ENCODE measurements at regions not wholly inside any gene's neighbourhood (a gene's known extent, or its start where the extent isn't known, plus 50 kb on each side); places are given as distances from the start of the nearest gene placed in this dataset.

DNA sequence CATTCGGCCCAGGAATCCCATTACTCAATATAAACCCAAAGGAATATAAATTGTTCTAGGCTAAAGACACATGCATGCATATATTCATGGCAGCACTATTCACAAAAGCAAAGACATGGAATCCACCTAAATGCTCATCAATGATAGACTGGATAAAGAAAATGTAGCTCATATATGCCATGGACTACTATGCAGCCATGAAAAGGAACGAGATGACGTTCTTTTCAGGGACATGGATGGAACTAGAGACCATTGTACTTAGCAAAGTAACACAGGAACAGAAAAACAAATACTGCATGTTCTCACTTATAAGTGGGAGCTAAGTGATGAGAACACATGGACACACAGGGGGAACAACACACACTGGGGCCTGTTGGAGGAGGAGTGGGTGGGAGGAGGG, 769.5 kb downstream of the TBC1D32 start:
- no peaks in the 10 kb centered on the region for H3K9me3 ChIP-seq (ENCODE audit: low read length)
- H3F3A ChIP-seq (ENCODE audit: insufficient read depth, low read length, poor library complexity, severe bottlenecking), result no peaks in the 10 kb centered on the region
- no peaks in the 10 kb centered on the region for H4K20me1 ChIP-seq (ENCODE audit: insufficient read depth)
- H3K9me2 ChIP-seq (ENCODE audit: insufficient read depth, low read length), result no peaks in the 10 kb centered on the region
- no peak overlapping the region for H3K4me2 ChIP-seq (ENCODE audit: low read length)
- H3K9ac ChIP-seq (ENCODE audit: low read length), result no peak overlapping the region
- no peaks in the 10 kb centered on the region for H3K27me3 ChIP-seq (ENCODE audit: insufficient read depth, low read depth, low read length)
- no peak overlapping the region for H3K27ac ChIP-seq (ENCODE audit: low read length)
- TF ChIP-seq POLR2AphosphoS5 (IDR thresholded peaks at IDR 0.05), result no peak
- no peak for TF ChIP-seq EZH2 (IDR thresholded peaks at IDR 0.05; ENCODE audit: borderline replicate concordance, insufficient read depth, low read length, poor library complexity, severe bottlenecking)
- TF ChIP-seq EP300 (conservative IDR thresholded peaks at IDR 0.05; ENCODE audit: poor library complexity, severe bottlenecking), result no peak
- no peak for TF ChIP-seq RAD21 (conservative IDR thresholded peaks at IDR 0.05)
- TF ChIP-seq TAF1 (IDR thresholded peaks at IDR 0.05; ENCODE audit: low read depth), result no peak
- TF ChIP-seq, protein P1, sequence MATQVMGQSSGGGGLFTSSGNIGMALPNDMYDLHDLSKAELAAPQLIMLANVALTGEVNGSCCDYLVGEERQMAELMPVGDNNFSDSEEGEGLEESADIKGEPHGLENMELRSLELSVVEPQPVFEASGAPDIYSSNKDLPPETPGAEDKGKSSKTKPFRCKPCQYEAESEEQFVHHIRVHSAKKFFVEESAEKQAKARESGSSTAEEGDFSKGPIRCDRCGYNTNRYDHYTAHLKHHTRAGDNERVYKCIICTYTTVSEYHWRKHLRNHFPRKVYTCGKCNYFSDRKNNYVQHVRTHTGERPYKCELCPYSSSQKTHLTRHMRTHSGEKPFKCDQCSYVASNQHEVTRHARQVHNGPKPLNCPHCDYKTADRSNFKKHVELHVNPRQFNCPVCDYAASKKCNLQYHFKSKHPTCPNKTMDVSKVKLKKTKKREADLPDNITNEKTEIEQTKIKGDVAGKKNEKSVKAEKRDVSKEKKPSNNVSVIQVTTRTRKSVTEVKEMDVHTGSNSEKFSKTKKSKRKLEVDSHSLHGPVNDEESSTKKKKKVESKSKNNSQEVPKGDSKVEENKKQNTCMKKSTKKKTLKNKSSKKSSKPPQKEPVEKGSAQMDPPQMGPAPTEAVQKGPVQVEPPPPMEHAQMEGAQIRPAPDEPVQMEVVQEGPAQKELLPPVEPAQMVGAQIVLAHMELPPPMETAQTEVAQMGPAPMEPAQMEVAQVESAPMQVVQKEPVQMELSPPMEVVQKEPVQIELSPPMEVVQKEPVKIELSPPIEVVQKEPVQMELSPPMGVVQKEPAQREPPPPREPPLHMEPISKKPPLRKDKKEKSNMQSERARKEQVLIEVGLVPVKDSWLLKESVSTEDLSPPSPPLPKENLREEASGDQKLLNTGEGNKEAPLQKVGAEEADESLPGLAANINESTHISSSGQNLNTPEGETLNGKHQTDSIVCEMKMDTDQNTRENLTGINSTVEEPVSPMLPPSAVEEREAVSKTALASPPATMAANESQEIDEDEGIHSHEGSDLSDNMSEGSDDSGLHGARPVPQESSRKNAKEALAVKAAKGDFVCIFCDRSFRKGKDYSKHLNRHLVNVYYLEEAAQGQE (IDR thresholded peaks at IDR 0.05; ENCODE audit: borderline replicate concordance), result no peak
- TF ChIP-seq MXI1 (conservative IDR thresholded peaks at IDR 0.05; ENCODE audit: poor library complexity, severe bottlenecking), result no peak
- TF ChIP-seq, protein P2, sequence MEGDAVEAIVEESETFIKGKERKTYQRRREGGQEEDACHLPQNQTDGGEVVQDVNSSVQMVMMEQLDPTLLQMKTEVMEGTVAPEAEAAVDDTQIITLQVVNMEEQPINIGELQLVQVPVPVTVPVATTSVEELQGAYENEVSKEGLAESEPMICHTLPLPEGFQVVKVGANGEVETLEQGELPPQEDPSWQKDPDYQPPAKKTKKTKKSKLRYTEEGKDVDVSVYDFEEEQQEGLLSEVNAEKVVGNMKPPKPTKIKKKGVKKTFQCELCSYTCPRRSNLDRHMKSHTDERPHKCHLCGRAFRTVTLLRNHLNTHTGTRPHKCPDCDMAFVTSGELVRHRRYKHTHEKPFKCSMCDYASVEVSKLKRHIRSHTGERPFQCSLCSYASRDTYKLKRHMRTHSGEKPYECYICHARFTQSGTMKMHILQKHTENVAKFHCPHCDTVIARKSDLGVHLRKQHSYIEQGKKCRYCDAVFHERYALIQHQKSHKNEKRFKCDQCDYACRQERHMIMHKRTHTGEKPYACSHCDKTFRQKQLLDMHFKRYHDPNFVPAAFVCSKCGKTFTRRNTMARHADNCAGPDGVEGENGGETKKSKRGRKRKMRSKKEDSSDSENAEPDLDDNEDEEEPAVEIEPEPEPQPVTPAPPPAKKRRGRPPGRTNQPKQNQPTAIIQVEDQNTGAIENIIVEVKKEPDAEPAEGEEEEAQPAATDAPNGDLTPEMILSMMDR (IDR thresholded peaks at IDR 0.05; ENCODE audit: poor library complexity, severe bottlenecking), result no peak
- no peak for TF ChIP-seq SMC3 (conservative IDR thresholded peaks at IDR 0.05; ENCODE audit: poor library complexity)
- no peaks in the 10 kb centered on the region for H3K79me2 ChIP-seq (replicated peaks; ENCODE audit: insufficient read depth, low read length)
- no peaks in the 10 kb centered on the region for H3K36me3 ChIP-seq (ENCODE audit: insufficient read depth, low read length)
- no peak overlapping the region for H3K4me3 ChIP-seq (ENCODE audit: low read length)
- H2AFZ ChIP-seq (ENCODE audit: low read depth, low read length), result no peak overlapping the region

DNA sequence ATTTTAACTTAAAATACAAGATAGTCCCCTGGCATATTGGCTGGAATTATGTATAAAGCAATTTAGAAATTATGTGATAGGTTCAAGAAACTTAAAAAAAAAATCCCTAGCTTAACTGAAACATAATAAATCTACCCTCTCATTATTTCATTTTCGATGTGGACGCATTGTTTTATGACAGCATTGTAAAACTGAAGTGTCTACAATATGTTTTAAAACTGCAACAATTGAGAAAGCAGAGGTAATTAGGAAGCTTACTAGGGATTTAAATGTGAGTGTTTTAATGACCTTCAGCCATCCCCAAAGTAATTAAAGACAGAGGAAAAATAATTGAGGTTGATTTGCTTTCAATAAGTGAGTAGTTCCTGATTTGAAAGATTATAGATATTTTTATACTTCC, 776.0 kb downstream of the TBC1D32 start:
- H3K27ac ChIP-seq (ENCODE audit: low read length), result no peak overlapping the region

More for the DNA sequence above, 776.0 kb downstream of the TBC1D32 start:
- TF ChIP-seq MXI1 (conservative IDR thresholded peaks at IDR 0.05; ENCODE audit: poor library complexity, severe bottlenecking) (no peak), EZH2 (IDR thresholded peaks at IDR 0.05; ENCODE audit: borderline replicate concordance, insufficient read depth, low read length, poor library complexity, severe bottlenecking) (no peak), TAF1 (IDR thresholded peaks at IDR 0.05; ENCODE audit: low read depth) (no peak), SMC3 (conservative IDR thresholded peaks at IDR 0.05; ENCODE audit: poor library complexity) (no peak), POLR2AphosphoS5 (IDR thresholded peaks at IDR 0.05) (no peak), EP300 (conservative IDR thresholded peaks at IDR 0.05; ENCODE audit: poor library complexity, severe bottlenecking) (no peak)
- TF ChIP-seq, protein P2 (IDR thresholded peaks at IDR 0.05; ENCODE audit: poor library complexity, severe bottlenecking), result no peak
- H3K4me3 ChIP-seq (ENCODE audit: low read length), result no peak overlapping the region
- H3K27me3 ChIP-seq (ENCODE audit: insufficient read depth, low read depth, low read length), result no peaks in the 10 kb centered on the region
- H3K9ac ChIP-seq (ENCODE audit: low read length), result no peak overlapping the region
- H3K4me2 ChIP-seq (ENCODE audit: low read length), result no peak overlapping the region
- H2AFZ ChIP-seq (ENCODE audit: low read depth, low read length), result no peak overlapping the region
- H4K20me1 ChIP-seq (ENCODE audit: insufficient read depth), result no peaks in the 10 kb centered on the region
- H3K9me3 ChIP-seq (ENCODE audit: low read length), result no peaks in the 10 kb centered on the region
- H3K36me3 ChIP-seq (ENCODE audit: insufficient read depth, low read length), result no peaks in the 10 kb centered on the region
- H3K79me2 ChIP-seq (replicated peaks; ENCODE audit: insufficient read depth, low read length), result no peaks in the 10 kb centered on the region
- H3F3A ChIP-seq (ENCODE audit: insufficient read depth, low read length, poor library complexity, severe bottlenecking), result no peaks in the 10 kb centered on the region
- no peaks in the 10 kb centered on the region for H3K9me2 ChIP-seq (ENCODE audit: insufficient read depth, low read length)

Measured in neural cell (in vitro differentiated cells).